Activated naive CD4-positive, alpha-beta T cell treated with anti-CD3 and anti-CD28 coated beads for 36 hours (primary cell): ENCODE measurements at regions not wholly inside any gene's neighbourhood (a gene's known extent, or its start where the extent isn't known, plus 50 kb on each side); places are given as distances from the start of the nearest gene placed in this dataset.
"Not testable (repeated sequence)": the region's sequence is repeated elsewhere in the genome, so short reads cannot be mapped to it uniquely, and the experiment has no call there.

ENCODE experiments used
- CTCF ChIA-PET: fragments of 350-600 bp; sonication (Branson Sonifier 250); formaldehyde crosslinking; loops from one replicate; lab custom pipeline; 2021; ENCODE audit warnings: antibody characterized with exemption; lab: Charles Lee
- DNase-seq: peaks from one replicate; pipeline ENCODE4 v3.0.0-alpha.2; 2020
- H3K27ac Mint-ChIP-seq: one replicate; pipeline ENCODE4 v1.8.0; 2021; ENCODE audit warnings: mild to moderate bottlenecking, mixed read lengths
- H3K27me3 Mint-ChIP-seq: one replicate; pipeline ENCODE4 v1.8.0; 2021; ENCODE audit warnings: low read depth, mixed read lengths
- H3K36me3 Mint-ChIP-seq: one replicate; pipeline ENCODE4 v1.8.0; 2021; ENCODE audit warnings: low read depth, mixed read lengths
- H3K4me1 Mint-ChIP-seq: one replicate; pipeline ENCODE4 v1.8.0; 2021; ENCODE audit warnings: low read depth, mixed read lengths
- H3K4me3 Mint-ChIP-seq: one replicate; pipeline ENCODE4 v1.8.0; 2021; ENCODE audit warnings: mild to moderate bottlenecking, moderate library complexity, mixed read lengths
- H3K9me3 Mint-ChIP-seq: one replicate; pipeline ENCODE4 v1.8.0; 2021; ENCODE audit warnings: mixed read lengths
- intact Hi-C: fragments of 100-400 bp; cut with micrococcal nuclease; formaldehyde crosslinking; loops from one replicate; pipeline ENCODE4 v1.15.1; 2023

- H3K27me3 Mint-ChIP-seq, result no peaks in the 10 kb centered on the region
- H3K27ac Mint-ChIP-seq, result no peak overlapping the region
- H3K9me3 Mint-ChIP-seq, result no peaks in the 10 kb centered on the region
- no peak overlapping the region for H3K4me3 Mint-ChIP-seq
- intact Hi-C loops, result no loop called here
- H3K4me1 Mint-ChIP-seq, result peaks cover 6% of the 10 kb centered on the region
- no peak for DNase-seq
- CTCF ChIA-PET, result no interaction called here
- H3K36me3 Mint-ChIP-seq, result no peaks in the 10 kb centered on the region
Observed at GRCh38 chr12:93003531-93004239, 74.6 kb upstream of the EEA1 start.

GRCh38 chr12:93005928-93006392, 76.9 kb upstream of the EEA1 start:
- no peak overlapping the region for H3K27ac Mint-ChIP-seq
- intact Hi-C loops, result no loop called here
- H3K36me3 Mint-ChIP-seq, result no peaks in the 10 kb centered on the region
- no peaks in the 10 kb centered on the region for H3K9me3 Mint-ChIP-seq
- CTCF ChIA-PET, result no interaction called here
- H3K27me3 Mint-ChIP-seq, result no peaks in the 10 kb centered on the region
- peaks cover 8% of the 10 kb centered on the region for H3K4me1 Mint-ChIP-seq
- no peak overlapping the region for H3K4me3 Mint-ChIP-seq
- DNase-seq, result no peak

- Mint-ChIP-seq H3K9me3 (no peaks in the 10 kb centered on the region), H3K36me3 (no peaks in the 10 kb centered on the region), H3K27ac (no peak overlapping the region), H3K27me3 (no peaks in the 10 kb centered on the region), H3K4me1 (peaks cover 8% of the 10 kb centered on the region), H3K4me3 (no peak overlapping the region)
- no peak for DNase-seq
- intact Hi-C loops, result no loop called here
- CTCF ChIA-PET, result no interaction called here
Observed at GRCh38 chr12:93006471-93007208, 77.5 kb upstream of the EEA1 start.

GRCh38 chr12:93007544-93007943, 78.4 kb upstream of the EEA1 start:
- H3K4me3 Mint-ChIP-seq, result no peak overlapping the region
- H3K27me3 Mint-ChIP-seq, result no peaks in the 10 kb centered on the region
- intact Hi-C loops, result no loop called here
- no peak for DNase-seq
- peaks cover 8% of the 10 kb centered on the region for H3K4me1 Mint-ChIP-seq
- H3K36me3 Mint-ChIP-seq, result no peaks in the 10 kb centered on the region
- CTCF ChIA-PET, result interaction anchor here (2.6 kb wide), 1 partner anchor 20 kb away, joined by 11 read pairs; no protein-coding TSS in a partner anchor
- no peaks in the 10 kb centered on the region for H3K9me3 Mint-ChIP-seq
- H3K27ac Mint-ChIP-seq, result no peak overlapping the region

- Mint-ChIP-seq H3K27me3 (no peaks in the 10 kb centered on the region), H3K4me1 (peaks cover 8% of the 10 kb centered on the region), H3K36me3 (no peaks in the 10 kb centered on the region), H3K9me3 (no peaks in the 10 kb centered on the region), H3K27ac (no peak overlapping the region), H3K4me3 (no peak overlapping the region)
- DNase-seq, result no peak
- intact Hi-C loops, result no loop called here
- CTCF ChIA-PET, result interaction anchor here (1.6 to 2.6 kb wide), 2 partner anchors 12 to 21 kb away, joined by 4 to 11 read pairs; no protein-coding TSS in a partner anchor
Observed at GRCh38 chr12:93008044-93008778, 79.1 kb upstream of the EEA1 start.

- not testable (repeated sequence) for H3K36me3 Mint-ChIP-seq, H3K4me1 Mint-ChIP-seq
Observed at GRCh38 chr12:93008880-93009279, 79.8 kb upstream of the EEA1 start.

GRCh38 chr12:93009533-93009932, 80.4 kb upstream of the EEA1 start:
- Mint-ChIP-seq H3K4me3 (no peak overlapping the region), H3K27me3 (no peaks in the 10 kb centered on the region), H3K9me3 (no peaks in the 10 kb centered on the region), H3K4me1 (peaks cover 8% of the 10 kb centered on the region), H3K36me3 (no peaks in the 10 kb centered on the region), H3K27ac (no peak overlapping the region)
- DNase-seq, result no peak
- intact Hi-C loops, result no loop called here
- CTCF ChIA-PET, result interaction anchor here (1.1 to 2.6 kb wide), 3 partner anchors 10 to 88 kb away, joined by 3 to 11 read pairs (median 4); no protein-coding TSS in a partner anchor

More at GRCh38 chr12:93008880-93009279, 79.8 kb upstream of the EEA1 start:
- H3K4me3 Mint-ChIP-seq, intact Hi-C loops, H3K27me3 Mint-ChIP-seq, H3K27ac Mint-ChIP-seq, DNase-seq, H3K9me3 Mint-ChIP-seq: not testable (repeated sequence)
- CTCF ChIA-PET, result interaction anchor here (1.1 to 2.6 kb wide), 3 partner anchors 11 to 89 kb away, joined by 3 to 11 read pairs (median 4); no protein-coding TSS in a partner anchor

GRCh38 chr12:93010461-93010860, 81.4 kb upstream of the EEA1 start:
- intact Hi-C loops, result no loop called here
- DNase-seq, result no peak
- Mint-ChIP-seq H3K27ac (no peak overlapping the region), H3K36me3 (no peaks in the 10 kb centered on the region), H3K9me3 (no peaks in the 10 kb centered on the region), H3K4me1 (peaks cover 8% of the 10 kb centered on the region), H3K4me3 (no peak overlapping the region), H3K27me3 (no peaks in the 10 kb centered on the region)
- CTCF ChIA-PET, result interaction anchor here (0.6 to 0.9 kb wide), 3 partner anchors 12 to 409 kb away, joined by 3 read pairs; no protein-coding TSS in a partner anchor

- Mint-ChIP-seq H3K36me3 (no peaks in the 10 kb centered on the region), H3K4me1 (peaks cover 8% of the 10 kb centered on the region), H3K27ac (no peak overlapping the region), H3K27me3 (no peaks in the 10 kb centered on the region), H3K9me3 (no peaks in the 10 kb centered on the region), H3K4me3 (no peak overlapping the region)
- CTCF ChIA-PET, result interaction anchor here (0.6 to 0.9 kb wide), 2 partner anchors 12 to 23 kb away, joined by 3 read pairs; no protein-coding TSS in a partner anchor
- intact Hi-C loops, result no loop called here
- no peak for DNase-seq
Observed at GRCh38 chr12:93011100-93011499, 82.0 kb upstream of the EEA1 start.

GRCh38 chr12:93015871-93016751, 87.0 kb upstream of the EEA1 start:
- intact Hi-C loops, result no loop called here
- DNase-seq, result no peak
- CTCF ChIA-PET, result interaction anchor here (0.6 to 1.7 kb wide), 3 partner anchors 29 to 1574 kb away, joined by 3 to 8 read pairs (median 4); no protein-coding TSS in a partner anchor
- no peaks in the 10 kb centered on the region for H3K36me3 Mint-ChIP-seq
- H3K27ac Mint-ChIP-seq, result no peak overlapping the region
- no peaks in the 10 kb centered on the region for H3K9me3 Mint-ChIP-seq
- H3K4me3 Mint-ChIP-seq, result no peak overlapping the region
- no peaks in the 10 kb centered on the region for H3K27me3 Mint-ChIP-seq
- no peaks in the 10 kb centered on the region for H3K4me1 Mint-ChIP-seq

GRCh38 chr12:93016752-93017350, 87.8 kb upstream of the EEA1 start:
- CTCF ChIA-PET, result interaction anchor here (0.6 kb wide), 1 partner anchor 178 kb away, joined by 3 read pairs; no protein-coding TSS in a partner anchor
- no peaks in the 10 kb centered on the region for H3K9me3 Mint-ChIP-seq
- H3K27me3 Mint-ChIP-seq, result no peaks in the 10 kb centered on the region
- H3K4me1 Mint-ChIP-seq, result no peaks in the 10 kb centered on the region
- intact Hi-C loops, result no loop called here
- H3K36me3 Mint-ChIP-seq, result no peaks in the 10 kb centered on the region
- no peak overlapping the region for H3K27ac Mint-ChIP-seq
- DNase-seq, result no peak
- H3K4me3 Mint-ChIP-seq, result no peak overlapping the region
